ENCODE measurements at regions not wholly inside any gene's neighbourhood (a gene's known extent, or its start where the extent isn't known, plus 50 kb on each side); places are given as distances from the start of the nearest gene placed in this dataset.
"Not testable (repeated sequence)": the region's sequence is repeated elsewhere in the genome, so short reads cannot be mapped to it uniquely, and the experiment has no call there.

- DNase-seq: peak; percentile 81
- peak; percentile 65 to 79 for ATAC-seq
- intact Hi-C loops (cut with DNase I): no loop called here
Measured at GRCh38 chr12:67482751-67483661, 165.5 kb upstream of the DYRK2 start.

DNA sequence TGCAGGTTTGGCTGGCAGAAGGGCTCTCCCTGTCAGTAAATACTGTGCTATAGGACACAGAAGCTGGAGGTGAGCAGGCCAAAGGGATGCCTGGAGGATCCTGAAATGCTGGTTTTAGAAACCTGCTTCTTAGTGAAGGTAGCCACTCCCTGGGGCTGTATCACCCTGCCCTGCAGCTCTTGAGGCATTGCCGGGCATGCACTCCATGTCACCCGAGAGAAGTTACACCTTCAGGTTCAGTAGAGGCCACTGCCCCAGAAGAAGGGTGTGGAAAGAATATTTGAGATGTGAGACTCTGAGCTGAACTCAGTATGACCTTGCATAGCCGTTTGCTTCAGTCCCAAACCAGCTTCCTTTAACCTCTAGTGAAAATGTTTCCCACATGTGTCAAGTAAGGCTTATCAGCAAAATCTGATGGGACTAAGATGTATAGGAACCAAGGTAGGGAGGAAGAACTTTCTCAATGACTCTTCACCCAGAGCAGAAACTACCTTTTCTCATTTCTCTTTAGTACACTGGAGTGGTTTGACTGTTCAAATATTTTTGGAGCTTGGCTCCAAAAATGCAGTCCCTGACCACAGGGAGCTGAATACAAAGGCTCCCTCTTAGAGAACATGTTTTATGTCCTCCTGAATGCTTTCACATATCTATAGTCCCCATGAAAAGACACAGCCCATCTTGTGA is 164.5 kb upstream of the DYRK2 start:
- ATAC-seq (no peak), DNase-seq (no peak)
- intact Hi-C loops (cut with DNase I): no loop called here

DNA sequence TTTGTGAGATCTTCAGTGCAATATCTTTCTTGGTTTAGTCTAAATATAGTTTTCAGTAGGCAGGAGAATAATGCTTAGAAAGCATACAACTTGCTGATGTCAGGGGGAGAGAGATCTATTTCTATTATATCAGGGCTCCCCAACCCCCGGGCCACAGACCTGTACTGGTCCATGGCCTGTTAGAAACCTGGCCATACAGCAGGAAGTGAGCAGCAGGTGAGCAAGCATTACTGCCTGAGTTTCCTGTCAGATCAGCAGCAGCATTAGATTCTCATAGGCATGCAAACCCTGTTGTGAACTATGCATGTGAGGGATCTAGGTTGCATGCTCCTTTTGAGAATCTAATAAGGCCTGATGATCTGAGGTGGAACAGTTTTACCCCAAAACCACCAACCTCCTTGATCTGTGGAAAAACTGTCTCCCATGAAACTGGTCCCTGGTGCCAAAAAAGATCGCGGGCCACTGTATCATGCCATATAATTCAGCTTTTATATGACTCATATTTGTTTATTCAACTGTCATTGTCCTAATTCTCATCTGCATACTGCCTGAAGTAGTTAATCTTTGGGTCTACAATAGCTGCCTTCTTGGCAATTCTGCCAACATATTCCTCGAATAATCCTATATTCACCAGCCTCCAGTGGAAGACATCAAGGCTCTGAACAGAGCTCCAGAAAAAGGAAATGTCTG is 163.6 kb upstream of the DYRK2 start:
- intact Hi-C loops (cut with DNase I): no loop called here
- DNase-seq (no peak), ATAC-seq (no peak)

DNA sequence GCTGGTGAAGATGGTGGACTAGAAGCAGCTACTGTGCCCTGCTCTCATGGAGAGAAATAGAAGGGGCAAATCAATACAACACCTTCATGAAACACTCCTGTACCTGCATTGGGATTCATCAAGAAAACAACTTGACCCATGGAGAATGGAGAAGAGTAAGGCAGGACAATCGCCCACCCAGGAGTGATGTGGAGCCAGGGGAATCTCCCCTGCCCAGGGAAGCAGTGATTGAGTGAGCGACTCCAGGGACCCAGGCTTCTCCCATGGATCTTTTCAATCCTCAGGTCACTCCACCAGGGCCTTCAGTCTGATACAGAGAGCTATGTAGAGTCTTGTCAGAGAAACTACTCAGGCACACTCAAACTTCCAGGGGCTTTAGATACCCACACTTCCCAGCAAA is 161.9 kb upstream of the DYRK2 start:
- ATAC-seq: no peak
- intact Hi-C loops (cut with DNase I): no loop called here
- no peak for DNase-seq

DNA sequence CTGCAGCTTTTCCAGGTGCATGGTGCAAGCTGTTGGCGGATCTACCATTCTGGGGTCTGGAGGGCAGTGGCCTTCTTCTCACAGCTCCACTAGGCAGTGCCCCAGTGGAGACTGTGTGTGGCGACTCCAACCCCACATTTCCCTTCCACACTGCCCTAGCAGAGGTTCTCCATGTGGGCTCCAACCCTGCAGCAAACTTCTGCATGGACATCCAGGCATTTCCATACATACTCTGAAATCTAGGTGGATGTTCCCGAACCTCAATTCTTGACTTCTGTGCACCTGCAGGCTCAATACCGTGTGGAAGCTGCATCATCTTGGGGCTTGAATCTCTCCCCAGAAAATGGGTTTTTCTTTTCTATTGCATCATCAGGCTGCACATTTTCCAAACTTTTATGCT is 160.2 kb upstream of the DYRK2 start:
- ATAC-seq; DNase-seq; intact Hi-C loops (cut with DNase I): not testable (repeated sequence)

DNA sequence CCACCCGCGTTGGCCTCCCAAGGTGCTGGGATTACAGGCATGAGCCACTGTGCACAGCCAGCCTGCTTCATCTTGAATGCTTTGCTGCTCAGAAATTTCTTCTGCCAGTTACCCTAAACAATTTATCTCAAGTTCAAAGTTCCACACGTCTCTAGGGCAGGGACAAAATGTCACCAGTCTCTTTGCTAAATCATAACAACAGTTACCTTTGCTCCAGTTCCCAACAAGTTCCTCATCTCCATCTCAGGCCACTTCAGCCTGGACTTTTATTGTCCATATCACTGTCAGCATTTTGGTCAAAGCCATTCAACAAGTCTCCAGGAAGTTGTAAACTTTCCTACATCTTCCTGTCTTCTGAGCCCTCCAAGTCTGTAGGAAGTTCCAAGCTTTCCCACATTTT is 159.5 kb upstream of the DYRK2 start:
- DNase-seq (no peak), ATAC-seq (no peak)
- intact Hi-C loops (cut with DNase I): no loop called here

DNA sequence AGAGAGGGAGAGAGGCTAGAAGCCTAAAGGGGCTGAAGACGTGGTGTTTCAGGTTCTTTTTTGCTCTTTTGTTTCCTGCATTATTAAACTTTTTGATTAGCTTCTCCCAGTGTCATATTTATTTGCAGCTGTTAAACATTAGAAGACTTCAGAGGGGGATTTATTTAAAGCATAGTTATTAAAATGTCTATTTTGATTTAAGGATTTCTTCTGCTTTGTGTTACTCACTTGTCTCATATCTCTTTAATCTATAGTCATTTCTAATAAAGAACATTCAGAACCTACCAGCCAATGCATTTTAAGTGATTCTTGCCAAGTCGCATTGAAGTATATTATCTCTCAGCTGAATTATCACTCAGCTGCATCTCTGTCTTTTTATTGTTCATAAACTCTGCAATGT is 152.0 kb upstream of the DYRK2 start:
- ATAC-seq (no peak), DNase-seq (no peak)
- intact Hi-C loops (cut with DNase I): no loop called here

GRCh38 chr12:67498991-67499390 is 149.6 kb upstream of the DYRK2 start:
- DNase-seq (no peak), ATAC-seq (no peak)
- intact Hi-C loops (cut with DNase I): no loop called here

- DNase-seq (no peak), ATAC-seq (no peak)
- intact Hi-C loops (cut with DNase I): no loop called here
Measured at GRCh38 chr12:67501362-67501761, 147.2 kb upstream of the DYRK2 start.

- intact Hi-C loops (cut with DNase I): no loop called here
- ATAC-seq: no peak
- DNase-seq: no peak
Measured at GRCh38 chr12:67504026-67504425, 144.5 kb upstream of the DYRK2 start.

- ATAC-seq (no peak), DNase-seq (no peak)
- intact Hi-C loops (cut with DNase I): no loop called here
Measured at GRCh38 chr12:67506739-67507138, 141.8 kb upstream of the DYRK2 start.

DNA sequence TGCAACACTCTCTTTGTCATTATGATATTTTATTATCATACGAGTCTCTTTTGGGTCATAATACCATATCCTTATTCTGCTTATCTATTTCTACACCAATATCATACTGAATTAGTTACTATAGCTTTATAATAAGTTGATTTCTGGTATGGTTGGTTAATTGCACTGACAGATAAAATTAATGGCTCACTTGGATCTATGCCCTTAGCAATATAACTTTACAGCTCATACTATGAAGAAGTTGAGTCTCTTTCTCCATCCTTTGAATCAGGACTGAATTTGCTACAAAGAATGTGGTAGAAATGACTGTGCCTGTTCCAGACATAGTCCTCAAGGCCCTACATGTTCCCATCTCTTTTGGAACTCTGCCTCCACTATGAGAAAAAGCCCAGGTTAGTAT is 139.7 kb upstream of the DYRK2 start:
- intact Hi-C loops (cut with DNase I): no loop called here
- ATAC-seq (no peak), DNase-seq (no peak)

GRCh38 chr12:67509666-67510386 is 138.7 kb upstream of the DYRK2 start:
- peak in 1 of 2 donors; percentile 35 for ATAC-seq
- intact Hi-C loops (cut with DNase I): no loop called here
- no peak for DNase-seq

- ATAC-seq: no peak
- intact Hi-C loops (cut with DNase I): no loop called here
Measured at GRCh38 chr12:67512061-67512460, 136.5 kb upstream of the DYRK2 start.

DNA sequence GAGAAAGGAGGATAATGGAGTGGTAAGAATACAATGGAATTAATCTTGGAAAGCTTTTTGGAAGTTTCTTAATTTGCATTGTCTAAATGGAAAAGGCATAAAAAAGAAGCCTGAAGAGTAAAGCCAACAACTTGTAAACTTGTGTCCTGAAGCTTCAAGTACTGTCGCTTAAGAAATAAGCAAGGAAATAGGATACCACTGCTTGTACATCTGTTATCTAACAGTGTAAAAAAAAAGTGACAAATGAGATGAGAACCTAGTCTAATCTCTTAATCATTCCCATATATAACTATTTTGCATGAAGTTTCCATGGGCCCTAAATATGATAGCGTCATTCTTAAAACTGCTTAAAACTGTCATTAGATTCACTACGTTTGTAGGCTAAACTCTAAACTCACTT is 134.0 kb upstream of the DYRK2 start:
- DNase-seq: no peak
- no peak for ATAC-seq
- intact Hi-C loops (cut with DNase I): no loop called here

More at GRCh38 chr12:67512061-67512460, 136.5 kb upstream of the DYRK2 start:
- DNase-seq: no peak

- ATAC-seq: peak; percentile 30 to 38
Measured at GRCh38 chr12:67515679-67516340, 132.7 kb upstream of the DYRK2 start.

DNA sequence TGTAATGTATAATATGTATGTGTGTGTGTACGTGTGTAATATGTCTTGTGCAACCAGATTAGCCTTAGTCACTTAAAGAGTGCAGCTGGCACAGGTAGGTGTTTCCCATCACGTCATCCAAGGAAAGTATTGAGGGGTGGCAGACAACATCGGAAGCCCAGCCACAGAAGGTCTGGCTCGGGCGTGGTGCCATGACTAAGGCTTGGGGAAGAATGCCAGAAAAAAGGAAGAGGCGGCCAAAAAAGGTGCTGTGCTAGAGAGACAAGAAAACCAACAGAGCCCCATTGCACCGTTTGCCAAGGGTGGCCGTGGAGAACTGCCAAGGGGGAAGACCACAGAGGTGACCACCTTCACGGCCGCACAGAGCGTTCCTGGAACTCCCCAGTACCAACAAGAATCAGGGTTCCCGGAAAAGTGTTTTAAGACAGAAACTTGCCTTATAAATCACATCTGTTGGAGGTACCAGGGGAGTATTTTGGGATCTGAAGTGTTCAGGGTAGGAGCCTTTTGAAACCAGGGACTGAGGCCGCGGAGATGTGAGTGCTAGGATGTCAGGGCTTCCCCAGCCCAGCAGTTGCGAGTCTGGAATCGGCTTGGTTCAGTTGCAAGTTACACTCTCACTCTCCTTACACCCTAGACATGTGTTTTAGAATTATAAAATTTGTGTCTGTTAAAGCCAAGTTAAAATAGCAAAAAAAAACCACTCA is 131.2 kb upstream of the DYRK2 start:
- intact Hi-C loops (cut with DNase I): no loop called here
- peak; percentile 36 for DNase-seq
- ATAC-seq: peak; percentile 47 to 86

More at GRCh38 chr12:67515679-67516340, 132.7 kb upstream of the DYRK2 start:
- DNase-seq: no peak
- intact Hi-C loops (cut with DNase I): no loop called here

Measured in left cardiac atrium (tissue), 4 donors.